B cell (primary cell): ENCODE measurements at regions not wholly inside any gene's neighbourhood (a gene's known extent, or its start where the extent isn't known, plus 50 kb on each side); places are given as distances from the start of the nearest gene placed in this dataset.

Experiments
- ATAC-seq: fragments of 200-7000 bp; cut with Tn5 transposase; one replicate; pipeline ENCODE4 v1.10.0; 2021; ENCODE audit warnings: low read depth, mild to moderate bottlenecking, moderate number of reproducible peaks, moderate library complexity
- CTCF ChIA-PET: fragments of 350-600 bp; sonication (Branson Sonifier 250); formaldehyde crosslinking; loops from one replicate; lab custom pipeline; 2021; ENCODE audit warnings: antibody characterized with exemption, inconsistent platforms; lab: Charles Lee
- POLR2A ChIA-PET: fragments of 350-600 bp; sonication (Branson Sonifier 250); formaldehyde crosslinking; loops from one replicate; lab custom pipeline; 2021; ENCODE audit warnings: antibody characterized with exemption; lab: Charles Lee
- DNase-seq: peaks from one replicate; pipeline ENCODE4 v3.0.0; 2013
- H2AFZ ChIP-seq: 2 replicates; pipeline ENCODE4 v1.6.1; 2012; ENCODE audit warnings: mild to moderate bottlenecking, low read depth, low read length; ENCODE audit not compliant: insufficient read depth, poor library complexity, severe bottlenecking
- H3K27ac ChIP-seq, 2 donors: 1 replicate in 1 of 2; 2 replicates in 1 of 2; pipeline ENCODE4 v1.5.1; 2012 to 2013; ENCODE audit warnings: low read length in 2 of 2, mild to moderate bottlenecking in 2 of 2, moderate library complexity in 1 of 2
- H3K27me3 ChIP-seq, 4 experiments: fragments of 200-600 bp in 1 of 4; sonication (generic) in 1 of 4; replicated peaks in 1 of 4; 1 replicate in 2 of 4; 2 replicates in 2 of 4; pipeline versions ENCODE4 v1.6.1 to v1.7.0; 2013 to 2016; ENCODE audit warnings: low read length in 3 of 4, mild to moderate bottlenecking in 2 of 4, mixed read lengths in 1 of 4, moderate library complexity in 1 of 4; ENCODE audit not compliant: insufficient read depth in 4 of 4, control insufficient read depth in 3 of 4; ENCODE audit errors: control extremely low read depth in 1 of 4
- H3K36me3 ChIP-seq, 2 experiments: replicated peaks in 1 of 2; 1 replicate in 1 of 2; 2 replicates in 1 of 2; pipeline versions ENCODE4 v1.6.1 to v1.7.1; 2013; ENCODE audit warnings: low read length in 1 of 2; ENCODE audit not compliant: insufficient read depth in 2 of 2, control insufficient read depth in 1 of 2; ENCODE audit errors: control extremely low read depth in 1 of 2, extremely low read depth in 1 of 2
- H3K4me1 ChIP-seq, 2 donors: fragments of 200-600 bp in 1 of 2; sonication (generic) in 1 of 2; 1 replicate in 1 of 2; 2 replicates in 1 of 2; pipeline versions ENCODE4 v1.5.1 to v1.6.1; 2013 to 2017; ENCODE audit warnings: low read length in 2 of 2; ENCODE audit not compliant: control insufficient read depth in 2 of 2, insufficient read depth in 2 of 2
- H3K4me2 ChIP-seq: replicated peaks from 2 replicates; pipeline ENCODE3; 2012; ENCODE audit warnings: mild to moderate bottlenecking, low read depth, low read length; ENCODE audit not compliant: poor library complexity, severe bottlenecking
- H3K4me3 ChIP-seq, 5 experiments: fragments of 200-600 bp in 1 of 5; sonication (generic) in 1 of 5; 1 replicate in 3 of 5; 2 replicates in 2 of 5; pipeline versions ENCODE4 v1.5.1 to v1.7.0; 2011 to 2016; ENCODE audit warnings: low read length in 4 of 5, mild to moderate bottlenecking in 4 of 5, low read depth in 2 of 5, control low read depth in 1 of 5, moderate library complexity in 1 of 5; ENCODE audit not compliant: insufficient read depth in 1 of 5; ENCODE audit errors: control extremely low read depth in 1 of 5, extremely low read depth in 1 of 5
- H3K79me2 ChIP-seq: fragments of 200-600 bp; sonication (generic); one replicate; pipeline ENCODE4 v1.6.0; 2016; ENCODE audit warnings: low read length; ENCODE audit not compliant: control insufficient read depth, insufficient read depth
- H3K9ac ChIP-seq: fragments of 200-600 bp; sonication (generic); 2 replicates; pipeline ENCODE4 v1.6.1; 2017; ENCODE audit warnings: mild to moderate bottlenecking, low read length, moderate library complexity
- H3K9me3 ChIP-seq, 3 donors: one replicate each; pipeline versions ENCODE4 v1.6.1 to v1.7.1; 2013; ENCODE audit warnings: low read length in 2 of 3; ENCODE audit not compliant: control insufficient read depth in 2 of 3, insufficient read depth in 1 of 3; ENCODE audit errors: control extremely low read depth in 1 of 3
- H4K20me1 ChIP-seq: 2 replicates; pipeline ENCODE4 v1.6.0; 2012; ENCODE audit warnings: mild to moderate bottlenecking, low read length; ENCODE audit not compliant: insufficient read depth, control insufficient read depth, poor library complexity, severe bottlenecking
- H3K27ac Mint-ChIP-seq: one replicate; pipeline ENCODE4 v1.8.0; 2021; ENCODE audit warnings: mixed read lengths
- H3K27me3 Mint-ChIP-seq: one replicate; pipeline ENCODE4 v1.8.0; 2021; ENCODE audit warnings: mixed read lengths
- H3K4me1 Mint-ChIP-seq: one replicate; pipeline ENCODE4 v1.8.0; 2021; ENCODE audit warnings: mixed read lengths
- H3K4me3 Mint-ChIP-seq: one replicate; pipeline ENCODE4 v1.8.0; 2021; ENCODE audit warnings: mixed read lengths
- H3K9me3 Mint-ChIP-seq: one replicate; pipeline ENCODE4 v1.8.0; 2022; ENCODE audit warnings: mixed read lengths; ENCODE audit not compliant: insufficient read depth
- EZH2 ChIP-seq: IDR thresholded peaks from 2 replicates; pipeline ENCODE4 v1.6.1; 2012; ENCODE audit warnings: borderline replicate concordance, low read depth, mild to moderate bottlenecking, moderate library complexity, low read length; ENCODE audit not compliant: insufficient read depth, poor library complexity, severe bottlenecking
- WGBS: methylation state at CpG from one replicate; pipeline ENCODE4 v1.1.5; 2013; ENCODE audit warnings: missing lambda C conversion rate; ENCODE audit not compliant: insufficient coverage; 5-methylcytosine and 5-hydroxymethylcytosine counted together
- intact Hi-C: fragments of 100-400 bp; cut with micrococcal nuclease; formaldehyde crosslinking; loops from one replicate; pipeline ENCODE4 v1.10.0; 2022
- TF ChIP-seq, protein P1 (sequence below): fragments of 200-600 bp; IDR thresholded peaks from one replicate; pipeline ENCODE4 v1.8.0; 2022; ENCODE audit warnings: antibody characterized with exemption, mild to moderate bottlenecking

GRCh38 chr15:91712286-91712685, 141.2 kb upstream of the SLCO3A1 start:
- WGBS: 100% methylated on average over 2 of the region's 7 CpGs
- H3K4me1 Mint-ChIP-seq: no peaks in the 10 kb centered on the region
- no peak for DNase-seq
- no peaks in the 10 kb centered on the region for H3K9me3 Mint-ChIP-seq
- no peak overlapping the region for H3K4me2 ChIP-seq
- H3K27ac Mint-ChIP-seq: no peak overlapping the region
- H3K4me3 Mint-ChIP-seq: no peak overlapping the region
- CTCF ChIA-PET: no interaction called here
- no peaks in the 10 kb centered on the region for H4K20me1 ChIP-seq
- no peak overlapping the region for H3K9ac ChIP-seq
- no peak overlapping the region for H2AFZ ChIP-seq
- H3K4me3 ChIP-seq: no peak overlapping the region
- peaks cover 0 to 3% (median 0%) of the 10 kb centered on the region in 4 experiments for H3K27me3 ChIP-seq
- intact Hi-C loops: no loop called here
- no peaks in the 10 kb centered on the region for H3K36me3 ChIP-seq
- POLR2A ChIA-PET: no interaction called here
- no peak overlapping the region for H3K27ac ChIP-seq
- no peak for ATAC-seq
- H3K27me3 Mint-ChIP-seq: peaks cover 14% of the 10 kb centered on the region
- TF ChIP-seq EZH2: no peak
- TF ChIP-seq, protein P1, sequence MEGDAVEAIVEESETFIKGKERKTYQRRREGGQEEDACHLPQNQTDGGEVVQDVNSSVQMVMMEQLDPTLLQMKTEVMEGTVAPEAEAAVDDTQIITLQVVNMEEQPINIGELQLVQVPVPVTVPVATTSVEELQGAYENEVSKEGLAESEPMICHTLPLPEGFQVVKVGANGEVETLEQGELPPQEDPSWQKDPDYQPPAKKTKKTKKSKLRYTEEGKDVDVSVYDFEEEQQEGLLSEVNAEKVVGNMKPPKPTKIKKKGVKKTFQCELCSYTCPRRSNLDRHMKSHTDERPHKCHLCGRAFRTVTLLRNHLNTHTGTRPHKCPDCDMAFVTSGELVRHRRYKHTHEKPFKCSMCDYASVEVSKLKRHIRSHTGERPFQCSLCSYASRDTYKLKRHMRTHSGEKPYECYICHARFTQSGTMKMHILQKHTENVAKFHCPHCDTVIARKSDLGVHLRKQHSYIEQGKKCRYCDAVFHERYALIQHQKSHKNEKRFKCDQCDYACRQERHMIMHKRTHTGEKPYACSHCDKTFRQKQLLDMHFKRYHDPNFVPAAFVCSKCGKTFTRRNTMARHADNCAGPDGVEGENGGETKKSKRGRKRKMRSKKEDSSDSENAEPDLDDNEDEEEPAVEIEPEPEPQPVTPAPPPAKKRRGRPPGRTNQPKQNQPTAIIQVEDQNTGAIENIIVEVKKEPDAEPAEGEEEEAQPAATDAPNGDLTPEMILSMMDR: no peak
- no peaks in the 10 kb centered on the region for H3K9me3 ChIP-seq
- no peaks in the 10 kb centered on the region for H3K79me2 ChIP-seq
- H3K4me1 ChIP-seq: no peaks in the 10 kb centered on the region

DNA sequence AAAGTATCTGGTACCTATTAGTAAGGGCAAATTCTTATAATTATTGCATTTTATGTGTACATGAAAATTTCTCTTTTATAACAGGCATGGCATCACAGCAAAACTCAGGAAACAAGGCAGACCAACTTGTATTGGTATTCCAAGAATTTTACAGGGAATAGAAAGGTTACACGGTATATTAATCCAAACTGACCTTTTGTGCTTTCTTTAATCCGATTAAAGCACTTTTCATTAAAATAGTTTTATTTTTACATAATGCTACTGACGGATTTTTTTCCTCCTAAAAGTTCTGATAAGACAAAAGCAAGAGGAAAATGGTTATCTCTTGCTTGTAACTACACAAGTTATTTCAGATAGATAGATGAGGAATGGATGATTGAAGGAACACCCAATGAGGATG, 137.0 kb upstream of the SLCO3A1 start:
- Histone ChIP-seq H3K4me3 (no peak overlapping the region), H3K36me3 (no peaks in the 10 kb centered on the region), H2AFZ (no peak overlapping the region), H3K27me3 (no peaks in the 10 kb centered on the region), H3K79me2 (no peaks in the 10 kb centered on the region), H3K27ac (no peak overlapping the region), H3K4me2 (no peak overlapping the region), H3K9me3 (no peaks in the 10 kb centered on the region), H3K9ac (no peak overlapping the region), H4K20me1 (no peaks in the 10 kb centered on the region), H3K4me1 (no peaks in the 10 kb centered on the region)
- ChIA-PET POLR2A (no interaction called here), CTCF (no interaction called here)
- ATAC-seq: no peak
- intact Hi-C loops: no loop called here
- no peaks in the 10 kb centered on the region for H3K4me1 Mint-ChIP-seq
- TF ChIP-seq EZH2: no peak
- TF ChIP-seq, protein P1: no peak
- no peak for DNase-seq
- H3K4me3 Mint-ChIP-seq: no peak overlapping the region
- WGBS: no CpG with 5 or more reads among the region's 3 CpGs
- no peak overlapping the region for H3K27ac Mint-ChIP-seq
- H3K9me3 Mint-ChIP-seq: no peaks in the 10 kb centered on the region
- H3K27me3 Mint-ChIP-seq: peaks cover 8% of the 10 kb centered on the region
